ENCODE measurements at regions not wholly inside any gene's neighbourhood (a gene's known extent, or its start where the extent isn't known, plus 50 kb on each side); places are given as distances from the start of the nearest gene placed in this dataset.
"Not testable (repeated sequence)": the region's sequence is repeated elsewhere in the genome, so short reads cannot be mapped to it uniquely, and the experiment has no call there.

DNA sequence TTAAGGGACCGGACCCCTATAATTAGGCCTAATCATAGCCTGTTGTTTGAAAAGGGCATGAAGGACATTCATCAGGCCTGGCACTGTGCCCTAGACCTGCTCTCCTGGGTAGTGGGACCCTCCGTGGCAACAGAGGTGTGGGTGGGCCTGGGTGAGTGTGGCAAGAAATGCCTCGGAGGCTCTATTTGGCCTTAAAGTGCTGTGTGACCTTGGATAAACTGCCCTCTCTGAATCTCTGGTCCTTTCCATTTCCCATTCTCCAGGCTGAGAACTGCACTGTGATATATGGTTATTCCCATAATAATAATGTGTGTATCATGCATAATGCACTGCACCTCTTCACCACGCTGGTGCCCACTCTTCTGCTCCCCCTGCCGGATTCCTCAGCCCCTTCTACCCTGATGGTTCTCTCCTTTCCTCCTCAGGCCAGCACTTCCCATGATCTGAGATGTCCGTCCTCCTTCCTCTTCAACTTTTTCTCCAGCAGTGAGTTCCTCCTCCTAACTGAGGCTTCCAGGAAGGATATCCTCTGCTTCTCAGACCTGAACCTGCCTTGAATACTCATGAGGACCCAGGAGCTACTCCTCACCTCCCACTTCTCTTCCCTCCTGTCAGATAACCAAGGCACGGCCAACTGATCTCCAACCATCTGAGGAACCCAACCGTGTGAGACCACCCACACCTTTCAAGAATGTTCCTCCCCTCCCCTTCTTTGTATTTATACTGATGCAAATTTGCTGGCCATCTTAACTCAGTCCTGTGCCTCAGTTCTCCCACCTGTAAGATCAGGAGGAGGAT is 111.0 kb upstream of the PZP start:
- no peak for DNase-seq (ENCODE audit: extremely low read depth in 1 of 2, low read depth in 1 of 2)

DNA sequence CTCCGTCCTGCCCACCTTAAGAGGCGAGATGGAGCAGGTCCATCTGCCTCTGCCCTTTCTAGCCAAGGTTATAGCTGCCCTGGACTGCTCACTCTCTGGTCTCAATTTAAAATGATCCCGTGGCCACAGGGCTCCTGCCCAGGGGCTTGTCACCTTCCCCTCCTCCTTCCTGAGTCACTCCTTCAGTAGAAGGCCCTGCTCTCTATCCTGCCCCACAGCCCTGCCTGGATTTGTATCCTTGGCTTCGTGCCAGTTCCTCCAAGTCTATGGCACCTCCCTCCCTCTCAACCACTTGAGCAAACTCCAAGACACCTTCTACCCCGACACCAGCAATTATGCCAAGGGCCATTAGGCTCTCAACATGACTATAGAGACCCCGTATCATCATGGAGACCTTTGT is 105.3 kb upstream of the PZP start:
- DNase-seq (ENCODE audit: extremely low read depth in 1 of 2, low read depth in 1 of 2): not testable (repeated sequence)

DNA sequence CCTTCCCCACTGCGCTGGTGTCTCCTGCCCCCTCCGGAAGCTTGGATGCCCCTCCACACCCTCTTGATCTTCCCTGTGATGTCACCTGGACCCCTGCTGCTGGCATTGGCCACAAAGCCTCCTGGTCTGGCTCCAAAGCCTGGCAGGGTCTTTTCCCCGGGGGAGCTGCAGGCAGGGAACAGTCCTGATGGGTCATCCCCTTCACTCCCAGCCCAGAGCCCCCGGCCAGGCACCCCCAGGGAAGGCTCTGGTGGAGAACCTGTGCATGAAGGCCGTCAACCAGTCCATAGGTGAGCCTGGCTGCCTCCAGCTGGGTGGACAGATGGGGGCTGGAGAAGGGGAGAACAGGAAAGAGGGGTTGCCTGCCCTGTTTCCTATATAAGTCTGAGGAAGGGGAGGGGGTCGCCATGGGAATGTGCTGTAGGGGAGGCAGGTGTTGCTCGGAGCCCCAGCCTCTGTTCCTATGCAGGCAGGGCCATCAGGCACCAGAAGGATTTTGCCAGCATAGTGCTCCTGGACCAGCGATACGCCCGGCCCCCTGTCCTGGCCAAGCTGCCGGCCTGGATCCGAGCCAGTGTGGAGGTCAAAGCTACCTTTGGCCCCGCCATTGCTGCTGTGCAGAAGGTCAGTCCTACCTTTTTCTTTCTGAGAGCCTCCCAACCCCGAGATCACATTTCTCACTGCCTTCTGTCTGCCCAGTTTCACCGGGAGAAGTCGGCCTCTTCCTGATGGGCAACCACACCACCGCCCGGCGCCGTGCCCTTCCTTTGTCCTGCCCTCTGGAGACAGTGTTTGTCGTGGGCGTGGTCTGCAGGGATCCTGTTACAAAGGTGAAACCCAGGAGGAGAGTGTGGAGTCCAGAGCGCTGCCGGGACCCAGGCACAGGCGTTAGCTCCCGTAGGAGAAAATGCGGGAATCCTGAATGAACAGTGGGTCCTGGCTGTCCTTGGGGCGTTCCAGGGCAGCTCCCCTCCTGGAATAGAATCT is 104.5 kb upstream of the PZP start:
- not testable (repeated sequence) for DNase-seq (ENCODE audit: extremely low read depth in 1 of 2, low read depth in 1 of 2)

GRCh38 chr12:9311454-9311853 is 103.3 kb upstream of the PZP start:
- not testable (repeated sequence) for DNase-seq (ENCODE audit: extremely low read depth in 1 of 2, low read depth in 1 of 2)

DNA sequence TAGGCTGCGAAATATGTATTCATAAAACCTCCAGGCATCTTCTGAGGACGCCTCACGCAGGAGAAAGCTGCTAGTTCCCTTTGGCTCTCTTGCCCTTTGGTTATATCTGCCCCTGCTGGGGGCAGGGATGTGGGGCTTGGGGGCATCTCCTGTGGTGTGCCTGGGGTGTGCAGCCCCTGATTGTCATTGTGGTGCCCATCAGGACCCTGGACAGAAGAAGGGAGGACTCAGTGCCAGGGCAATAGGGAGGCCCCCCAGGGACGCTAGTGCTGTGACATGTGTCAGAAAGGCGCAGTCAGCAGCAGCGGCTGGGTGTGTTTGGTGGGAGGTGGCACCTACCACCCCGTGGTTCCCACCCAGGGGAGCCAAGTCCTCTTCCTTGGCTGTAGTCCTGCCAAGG is 102.5 kb upstream of the PZP start:
- DNase-seq (ENCODE audit: extremely low read depth in 1 of 2, low read depth in 1 of 2): not testable (repeated sequence)

DNA sequence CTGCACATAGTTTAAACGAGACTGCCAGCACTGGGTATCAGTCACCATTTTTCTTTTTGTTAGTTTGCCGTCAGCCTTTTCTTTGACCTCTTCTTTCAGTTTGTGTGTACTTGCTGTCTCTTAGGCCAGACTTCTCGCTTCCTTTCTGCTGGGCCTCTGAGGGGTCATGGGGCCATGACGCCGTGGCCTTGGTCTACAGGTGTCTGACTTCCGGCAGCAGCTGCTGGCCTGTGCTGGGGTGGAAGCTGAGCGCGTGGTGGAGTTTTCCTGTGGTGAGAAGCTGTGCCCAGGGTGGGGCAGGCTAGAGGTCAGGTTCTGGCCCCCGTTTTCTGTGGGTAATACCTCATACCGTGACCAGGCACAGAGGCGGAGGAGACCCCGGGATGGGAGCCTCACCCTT is 101.6 kb upstream of the PZP start:
- DNase-seq (ENCODE audit: extremely low read depth in 1 of 2, low read depth in 1 of 2): not testable (repeated sequence)

- DNase-seq (ENCODE audit: extremely low read depth in 1 of 2, low read depth in 1 of 2): not testable (repeated sequence)
Measured at GRCh38 chr12:9308745-9309144, 100.5 kb upstream of the PZP start.

- not testable (repeated sequence) for DNase-seq (ENCODE audit: extremely low read depth in 1 of 2, low read depth in 1 of 2)
Measured at GRCh38 chr12:9308163-9308562, 100.0 kb upstream of the PZP start.

GRCh38 chr12:9307255-9307654 is 99.1 kb upstream of the PZP start:
- not testable (repeated sequence) for DNase-seq (ENCODE audit: extremely low read depth in 1 of 2, low read depth in 1 of 2)

- DNase-seq (ENCODE audit: extremely low read depth in 1 of 2, low read depth in 1 of 2): not testable (repeated sequence)
Measured at GRCh38 chr12:9306004-9306403, 97.8 kb upstream of the PZP start.

GRCh38 chr12:9304540-9304939 is 96.3 kb upstream of the PZP start:
- not testable (repeated sequence) for DNase-seq (ENCODE audit: extremely low read depth in 1 of 2, low read depth in 1 of 2)

DNA sequence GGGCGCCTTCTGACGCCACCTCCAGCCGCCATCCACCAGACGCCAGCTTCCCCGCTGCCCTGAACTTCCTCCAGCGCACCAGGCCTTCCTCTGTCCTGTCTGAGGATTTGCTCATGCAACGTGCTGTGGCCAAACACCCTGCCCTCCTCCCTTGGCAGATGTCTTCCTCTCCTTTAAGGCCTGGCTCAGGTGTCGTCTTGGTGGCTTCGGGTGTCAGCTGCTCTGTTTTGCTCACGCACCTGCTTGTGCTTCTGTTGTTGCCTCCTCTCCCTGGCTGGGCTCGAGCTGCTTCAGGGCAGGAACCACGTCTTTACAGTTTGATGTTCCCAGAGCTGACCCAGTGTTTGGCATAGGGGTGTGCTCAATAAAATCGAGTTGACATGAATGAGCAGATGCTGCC is 87.7 kb upstream of the PZP start:
- not testable (repeated sequence) for DNase-seq (ENCODE audit: extremely low read depth in 1 of 2, low read depth in 1 of 2)

DNA sequence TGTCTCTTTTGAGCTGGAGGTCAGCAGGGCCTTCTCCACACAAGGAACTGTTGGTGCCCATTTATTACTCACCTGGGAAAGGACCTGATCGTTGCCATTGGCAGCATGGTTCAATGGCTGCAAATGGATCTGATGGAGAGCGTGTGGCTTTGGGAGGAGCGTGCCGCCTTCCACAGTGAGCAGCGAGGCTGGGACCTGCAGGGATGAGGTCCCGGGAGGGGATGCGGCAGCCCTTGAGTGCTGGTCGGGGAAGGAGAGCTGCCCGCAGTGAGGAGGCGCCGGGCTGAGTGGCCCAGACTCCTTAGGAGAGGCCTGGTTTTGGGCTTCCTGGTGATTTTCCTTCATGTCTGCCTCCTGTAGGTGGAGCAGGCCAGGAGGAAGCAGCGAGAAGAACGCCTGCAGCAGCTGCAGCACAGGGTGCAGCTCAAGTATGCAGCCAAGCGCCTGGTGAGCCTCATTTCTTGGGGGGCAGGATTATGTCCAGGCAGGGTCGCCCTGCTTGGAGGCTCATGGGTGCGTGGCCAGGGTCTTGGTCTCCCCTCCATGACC is 86.0 kb upstream of the PZP start:
- not testable (repeated sequence) for DNase-seq (ENCODE audit: extremely low read depth in 1 of 2, low read depth in 1 of 2)

- DNase-seq (ENCODE audit: extremely low read depth in 1 of 2, low read depth in 1 of 2): not testable (repeated sequence)
Measured at GRCh38 chr12:9293391-9293790, 85.2 kb upstream of the PZP start.

DNA sequence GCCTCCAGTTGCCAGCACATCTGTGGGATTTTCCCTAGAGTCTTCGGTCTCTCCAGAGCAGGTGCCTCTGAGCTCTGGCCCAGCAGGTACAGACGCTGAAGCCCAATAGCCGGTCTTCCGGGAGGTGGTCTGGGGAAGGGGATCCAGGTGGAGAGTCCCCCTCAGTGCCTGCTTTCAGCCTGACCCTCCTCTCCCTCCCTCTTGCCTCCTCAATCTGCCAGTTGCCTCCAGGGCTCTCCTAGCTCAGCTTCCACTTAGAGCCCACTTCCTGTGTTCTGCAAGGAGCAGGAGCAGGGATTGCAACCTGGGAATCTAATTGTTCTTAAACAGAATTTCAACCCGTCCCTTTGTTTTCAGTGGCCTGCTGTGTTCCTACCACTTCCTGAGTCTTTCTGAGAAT is 81.8 kb upstream of the PZP start:
- DNase-seq (ENCODE audit: extremely low read depth in 1 of 2, low read depth in 1 of 2): not testable (repeated sequence)

DNA sequence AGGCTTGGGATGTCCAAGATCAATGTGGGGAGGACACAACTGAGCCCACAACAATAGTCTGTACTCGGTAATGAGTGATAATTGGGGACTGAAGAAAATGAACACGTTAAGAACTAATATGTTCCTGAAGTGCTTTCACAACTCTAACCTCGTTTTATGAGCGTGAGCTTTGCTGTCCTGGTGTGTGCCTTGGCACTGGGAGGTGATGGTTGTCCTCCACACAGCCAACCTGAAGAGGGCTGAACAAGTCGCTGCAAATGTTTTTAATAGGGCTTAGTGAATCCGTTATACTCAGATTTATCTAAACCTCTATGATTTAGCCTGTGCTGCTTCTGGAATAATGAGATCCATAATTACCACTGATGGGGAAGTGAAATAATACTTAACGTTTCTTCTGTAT is 76.5 kb upstream of the PZP start:
- DNase-seq (ENCODE audit: extremely low read depth in 1 of 2, low read depth in 1 of 2): not testable (repeated sequence)

GRCh38 chr12:9284197-9284596 is 76.0 kb upstream of the PZP start:
- not testable (repeated sequence) for DNase-seq (ENCODE audit: extremely low read depth in 1 of 2, low read depth in 1 of 2)

GRCh38 chr12:9283346-9284095 is 75.3 kb upstream of the PZP start:
- peak; percentile 29 to 57 for DNase-seq (ENCODE audit: extremely low read depth in 1 of 2, low read depth in 1 of 2)

DNA sequence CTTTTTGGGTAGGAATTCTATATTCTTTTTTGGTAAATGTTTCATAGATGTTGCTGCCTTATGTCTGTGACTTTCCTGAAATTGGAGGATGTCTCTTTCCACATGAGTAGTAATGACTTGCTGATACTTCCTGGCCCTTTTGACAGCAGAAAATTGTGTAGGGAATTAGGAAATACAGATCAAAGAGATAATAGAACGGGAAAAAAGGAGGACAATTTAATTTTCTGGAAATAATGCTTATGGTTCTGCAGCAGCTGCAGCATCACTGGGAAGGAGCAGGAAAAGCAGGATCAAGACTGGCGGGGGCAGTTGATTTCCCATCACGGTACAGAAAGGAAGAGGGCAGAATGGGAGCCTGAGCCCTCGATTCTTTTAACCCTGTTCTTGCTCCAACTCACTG is 68.8 kb upstream of the PZP start:
- DNase-seq (ENCODE audit: extremely low read depth in 1 of 2, low read depth in 1 of 2): no peak

DNA sequence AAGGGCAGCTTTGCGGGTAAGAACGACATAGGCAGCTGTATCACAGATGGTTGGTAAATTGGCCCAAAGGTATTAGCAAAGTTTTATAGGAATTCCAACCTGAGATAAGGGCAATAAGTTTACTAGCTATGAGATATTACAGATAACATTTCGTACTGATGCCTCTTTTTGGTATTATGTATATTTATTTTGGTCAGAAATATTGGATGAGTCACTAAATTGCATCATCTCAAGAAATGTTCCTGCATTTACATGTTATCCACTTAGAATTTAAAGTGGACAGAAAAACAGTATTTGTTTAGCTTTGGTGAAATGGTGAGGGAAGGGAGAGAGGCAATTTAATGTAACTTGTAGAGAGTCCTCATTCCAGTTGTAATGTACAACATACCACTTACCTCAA is 65.1 kb upstream of the PZP start:
- no peak for DNase-seq (ENCODE audit: extremely low read depth in 1 of 2, low read depth in 1 of 2)

- no peak for DNase-seq (ENCODE audit: extremely low read depth in 1 of 2, low read depth in 1 of 2)
Measured at GRCh38 chr12:9271875-9272274, 63.7 kb upstream of the PZP start.
